SK-N-SH (cell line): ENCODE measurements at regions not wholly inside any gene's neighbourhood (a gene's known extent, or its start where the extent isn't known, plus 50 kb on each side); places are given as distances from the start of the nearest gene placed in this dataset.

Experiments used
- CTCF ChIA-PET: fragments of 300-600, 350-600 bp; formaldehyde crosslinking; extraction: SDS; loops from one replicate; lab custom pipeline; 2021; lab: Yijun Ruan, JAX
- POLR2A ChIA-PET: fragments of 350-600 bp; sonication (Branson Sonifier 250); formaldehyde crosslinking; extraction: SDS; loops from one replicate; lab custom pipeline; 2020; ENCODE audit warnings: antibody characterized with exemption, inconsistent platforms; lab: Yijun Ruan, JAX
- DNase-seq: peaks from one replicate; pipeline ENCODE4 v3.0.0; 2012
- H2AFZ ChIP-seq: fragments of 200-600 bp; sonication (generic); 2 replicates; pipeline ENCODE4 v1.8.1; 2016; ENCODE audit warnings: antibody characterized with exemption, mild to moderate bottlenecking, low read depth
- H3F3A ChIP-seq: fragments of 200-600 bp; sonication (generic); replicated peaks from 2 replicates; pipeline ENCODE3; 2016; ENCODE audit warnings: antibody characterized with exemption, mild to moderate bottlenecking; ENCODE audit not compliant: insufficient read depth
- H3K27ac ChIP-seq, 2 experiments: fragments of 200-500 bp in 1 of 2; fragments of 200-600 bp in 1 of 2; sonication (Bioruptor generic) in 1 of 2; sonication (generic), shearing (Covaris generic) in 1 of 2; 2 replicates each; pipeline versions ENCODE4 v1.5.1 to v1.6.1; 2014 to 2016; ENCODE audit warnings: low read depth in 2 of 2, inconsistent platforms in 1 of 2, low read length in 1 of 2, mild to moderate bottlenecking in 1 of 2, mixed read lengths in 1 of 2
- H3K27me3 ChIP-seq: fragments of 200-600 bp; sonication (generic), shearing (Covaris generic); 2 replicates; pipeline ENCODE4 v1.6.1; 2016; ENCODE audit warnings: mixed run types; ENCODE audit not compliant: insufficient read depth
- H3K36me3 ChIP-seq, 2 experiments: fragments of 200-500 bp in 1 of 2; fragments of 200-600 bp in 1 of 2; sonication (Bioruptor generic) in 1 of 2; sonication (generic) in 1 of 2; replicated peaks in 1 of 2; 2 replicates each; pipeline versions ENCODE3 to v1.5.1; 2014 to 2016; ENCODE audit warnings: low read length in 1 of 2, mild to moderate bottlenecking in 1 of 2; ENCODE audit not compliant: insufficient read depth in 2 of 2, control insufficient read depth in 1 of 2
- H3K4me1 ChIP-seq, 2 experiments: fragments of 200-500 bp in 1 of 2; fragments of 200-600 bp in 1 of 2; sonication (Bioruptor generic) in 1 of 2; sonication (generic), shearing (Covaris generic) in 1 of 2; 2 replicates each; pipeline versions ENCODE4 v1.5.1 to v1.6.1; 2014 to 2016; ENCODE audit warnings: low read depth in 1 of 2, low read length in 1 of 2, mixed run types in 1 of 2; ENCODE audit not compliant: insufficient read depth in 2 of 2, control insufficient read depth in 1 of 2
- H3K4me2 ChIP-seq: fragments of 200-600 bp; sonication (generic), shearing (Covaris generic); 2 replicates; pipeline ENCODE4 v1.6.1; 2017; ENCODE audit warnings: mixed run types
- H3K4me3 ChIP-seq, 2 experiments: fragments of 200-500 bp in 1 of 2; fragments of 200-600 bp in 1 of 2; sonication (Bioruptor generic) in 1 of 2; sonication (generic), shearing (Covaris generic) in 1 of 2; 2 replicates each; pipeline versions ENCODE4 v1.5.1 to v1.8.1; 2014 to 2016; ENCODE audit warnings: low read depth in 2 of 2, inconsistent platforms in 1 of 2, low read length in 1 of 2, mild to moderate bottlenecking in 1 of 2, mixed read lengths in 1 of 2, moderate library complexity in 1 of 2
- H3K79me2 ChIP-seq: fragments of 200-600 bp; sonication (generic); 2 replicates; pipeline ENCODE4 v1.8.1; 2017; ENCODE audit warnings: mild to moderate bottlenecking; ENCODE audit not compliant: insufficient read depth
- H3K9ac ChIP-seq: fragments of 200-600 bp; sonication (generic); 2 replicates; pipeline ENCODE4 v1.6.1; 2017; ENCODE audit warnings: mixed run types
- H3K9me2 ChIP-seq: fragments of 200-600 bp; sonication (generic); 2 replicates; pipeline ENCODE4 v1.6.1; 2017; ENCODE audit warnings: mixed run types
- H3K9me3 ChIP-seq: fragments of 200-600 bp; sonication (generic); 2 replicates; pipeline ENCODE4 v1.6.1; 2017; ENCODE audit warnings: mixed run types, mild to moderate bottlenecking, moderate library complexity
- H4K20me1 ChIP-seq: fragments of 200-600 bp; sonication (generic); 2 replicates; pipeline ENCODE4 v1.6.1; 2017; ENCODE audit warnings: mild to moderate bottlenecking, mixed run types; ENCODE audit not compliant: insufficient read depth
- CTCF ChIP-seq: fragments of 200-600 bp; sonication (generic); IDR thresholded peaks from 2 replicates; pipeline ENCODE4 v1.6.1; 2017; ENCODE audit warnings: antibody characterized with exemption, mild to moderate bottlenecking, moderate library complexity
- IRF3 ChIP-seq: fragments of 150-350 bp; IDR thresholded peaks from 2 replicates; pipeline ENCODE4 v1.6.1; 2016; ENCODE audit warnings: mild to moderate bottlenecking, low read depth, low read length
- POLR2AphosphoS5 ChIP-seq: IDR thresholded peaks from 2 replicates; pipeline ENCODE4 v1.6.1; 2012; ENCODE audit warnings: low read depth, low read length
- RAD21 ChIP-seq: IDR thresholded peaks from 2 replicates; pipeline ENCODE4 v1.6.1; 2012; ENCODE audit warnings: mild to moderate bottlenecking, low read length
- TAF1 ChIP-seq: IDR thresholded peaks from 2 replicates; pipeline ENCODE4 v1.6.1; 2012; ENCODE audit warnings: low read depth, mild to moderate bottlenecking, low read length, moderate library complexity, borderline replicate concordance
- TEAD4 ChIP-seq: IDR thresholded peaks from 2 replicates; pipeline ENCODE4 v1.4.0; 2012; ENCODE audit warnings: mild to moderate bottlenecking, borderline replicate concordance; ENCODE audit not compliant: insufficient read depth
- ZBTB33 ChIP-seq: IDR thresholded peaks from 2 replicates; pipeline ENCODE4 v1.4.0; 2012; ENCODE audit warnings: low read depth, borderline replicate concordance
- WGBS: methylation state at CpG from one replicate; pipeline ENCODE4 v1.1.6; 2017; ENCODE audit warnings: low lambda C conversion rate; 5-methylcytosine and 5-hydroxymethylcytosine counted together

GRCh38 chr5:167488371-167488770, 803.1 kb upstream of the WWC1 start:
- Histone ChIP-seq H3K79me2 (no peaks in the 10 kb centered on the region), H3K36me3 (no peaks in the 10 kb centered on the region), H3K27ac (no peak overlapping the region), H3K27me3 (no peaks in the 10 kb centered on the region), H3K4me3 (no peak overlapping the region), H4K20me1 (no peaks in the 10 kb centered on the region), H3K4me2 (no peak overlapping the region), H3K9ac (no peak overlapping the region), H3K9me2 (no peaks in the 10 kb centered on the region), H3K9me3 (no peaks in the 10 kb centered on the region), H3F3A (no peaks in the 10 kb centered on the region), H2AFZ (no peak overlapping the region), H3K4me1 (no peaks in the 10 kb centered on the region; a peak in 1 of 4 replicates)
- POLR2A ChIA-PET = no interaction called here
- no peak for DNase-seq
- WGBS = 30% methylated on average over 2 of the region's 2 CpGs
- no peak for TF ChIP-seq IRF3
- CTCF ChIA-PET = no interaction called here

- H4K20me1 ChIP-seq = no peaks in the 10 kb centered on the region
- no peak for TF ChIP-seq RAD21
- TF ChIP-seq TAF1 = no peak
- no peak for TF ChIP-seq POLR2AphosphoS5
- no peak for TF ChIP-seq CTCF
- TF ChIP-seq ZBTB33 = no peak
- no peak for TF ChIP-seq TEAD4
- TF ChIP-seq, all 33 proteins: peak for 0
- Histone ChIP-seq H3K36me3 (no peaks in the 10 kb centered on the region), H3K4me1 (no peaks in the 10 kb centered on the region; a peak in 1 of 4 replicates), H3K4me2 (no peak overlapping the region), H3K9me2 (no peaks in the 10 kb centered on the region), H3K9me3 (no peaks in the 10 kb centered on the region), H3F3A (no peaks in the 10 kb centered on the region), H3K27ac (no peak overlapping the region), H3K9ac (no peak overlapping the region), H2AFZ (no peak overlapping the region), H3K79me2 (no peaks in the 10 kb centered on the region), H3K27me3 (no peaks in the 10 kb centered on the region), H3K4me3 (no peak overlapping the region)
- no peak for DNase-seq
- CTCF ChIA-PET = no interaction called here
- POLR2A ChIA-PET = no interaction called here
Observed at GRCh38 chr5:167489202-167489601, 802.2 kb upstream of the WWC1 start.
